Smooth muscle cell (in vitro differentiated cells): ENCODE measurements at regions not wholly inside any gene's neighbourhood (a gene's known extent, or its start where the extent isn't known, plus 50 kb on each side); places are given as distances from the start of the nearest gene placed in this dataset.

ENCODE experiments used
- DNase-seq: peaks from one replicate; lab custom pipeline; 2025; ENCODE audit not compliant: unreplicated experiment; lab: John Stamatoyannopoulos, UW
- H2AFZ ChIP-seq: fragments of 200-600 bp; sonication (generic); 2 replicates; pipeline ENCODE4 v1.6.0; 2016; ENCODE audit warnings: antibody characterized with exemption, low read depth, mild to moderate bottlenecking
- H3F3A ChIP-seq: fragments of 200-600 bp; sonication (generic); 2 replicates; pipeline ENCODE4 v1.6.0; 2017; ENCODE audit warnings: antibody characterized with exemption, low read depth
- H3K27ac ChIP-seq: fragments of 200-600 bp; sonication (generic); 2 replicates; pipeline ENCODE4 v1.5.1; 2016; ENCODE audit warnings: low read depth, mild to moderate bottlenecking
- H3K27me3 ChIP-seq: fragments of 200-600 bp; sonication (generic); 2 replicates; pipeline ENCODE4 v1.6.1; 2016; ENCODE audit warnings: low read depth, mild to moderate bottlenecking
- H3K36me3 ChIP-seq: fragments of 200-600 bp; sonication (generic); 2 replicates; pipeline ENCODE4 v1.5.1; 2016; ENCODE audit warnings: low read depth
- H3K4me1 ChIP-seq: fragments of 200-600 bp; sonication (generic); 2 replicates; pipeline ENCODE4 v1.5.1; 2016; ENCODE audit warnings: low read depth
- H3K4me2 ChIP-seq: fragments of 200-600 bp; sonication (generic); 2 replicates; pipeline ENCODE4 v1.6.0; 2016; ENCODE audit warnings: mild to moderate bottlenecking
- H3K4me3 ChIP-seq: fragments of 200-600 bp; sonication (generic); 2 replicates; pipeline ENCODE4 v1.5.1; 2016; ENCODE audit warnings: mild to moderate bottlenecking
- H3K79me2 ChIP-seq: fragments of 200-600 bp; sonication (generic); 2 replicates; pipeline ENCODE4 v1.6.0; 2016; ENCODE audit warnings: low read depth, mild to moderate bottlenecking
- H3K9ac ChIP-seq: fragments of 200-600 bp; sonication (generic); 2 replicates; pipeline ENCODE4 v1.6.0; 2016; ENCODE audit warnings: low read depth
- H3K9me3 ChIP-seq: fragments of 200-600 bp; sonication (generic); replicated peaks from 2 replicates; pipeline ENCODE4 v1.5.1; 2016; ENCODE audit warnings: low read depth
- H4K20me1 ChIP-seq: fragments of 200-600 bp; sonication (generic); 2 replicates; pipeline ENCODE4 v1.6.0; 2016; ENCODE audit warnings: low read depth
- WGBS: methylation state at CpG from one replicate; pipeline ENCODE4 v1.1.7; 2016; ENCODE audit warnings: low lambda C conversion rate; 5-methylcytosine and 5-hydroxymethylcytosine counted together
- TF ChIP-seq, protein P1 (sequence below): fragments of 200-600 bp; sonication (generic); IDR thresholded peaks from 2 replicates; pipeline ENCODE4 v1.5.1; 2017; ENCODE audit warnings: borderline replicate concordance, mild to moderate bottlenecking, antibody characterized with exemption; ENCODE audit not compliant: insufficient read depth, poor library complexity, severe bottlenecking

DNA sequence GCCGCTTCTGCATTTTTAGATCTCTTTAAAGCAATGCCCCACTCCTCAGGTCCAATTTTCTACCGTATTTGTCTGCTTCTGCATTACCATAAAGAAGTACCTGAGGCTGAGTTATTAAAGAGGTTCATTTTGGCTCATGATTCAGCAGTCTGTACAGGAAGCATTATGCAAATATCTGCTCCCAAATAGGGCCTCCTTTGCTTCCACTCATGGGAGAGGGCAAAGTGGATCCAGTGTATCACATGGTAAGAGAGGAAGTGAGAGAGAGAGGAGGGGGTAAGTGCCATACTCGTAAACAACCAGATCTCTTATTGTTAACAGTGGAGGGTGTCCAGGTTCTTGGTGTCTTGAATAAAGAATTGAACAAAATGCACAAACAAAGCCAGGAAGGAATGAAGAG is 316.1 kb upstream of the SEL1L start:
- H3K79me2 ChIP-seq = no peaks in the 10 kb centered on the region
- H4K20me1 ChIP-seq = no peaks in the 10 kb centered on the region
- 95% methylated on average over 3 of the region's 3 CpGs for WGBS
- no peak overlapping the region for H3K27ac ChIP-seq
- no peaks in the 10 kb centered on the region for H3K4me1 ChIP-seq
- no peak overlapping the region for H3K4me2 ChIP-seq
- no peaks in the 10 kb centered on the region for H3K27me3 ChIP-seq
- H3K36me3 ChIP-seq = no peaks in the 10 kb centered on the region
- TF ChIP-seq, protein P1, sequence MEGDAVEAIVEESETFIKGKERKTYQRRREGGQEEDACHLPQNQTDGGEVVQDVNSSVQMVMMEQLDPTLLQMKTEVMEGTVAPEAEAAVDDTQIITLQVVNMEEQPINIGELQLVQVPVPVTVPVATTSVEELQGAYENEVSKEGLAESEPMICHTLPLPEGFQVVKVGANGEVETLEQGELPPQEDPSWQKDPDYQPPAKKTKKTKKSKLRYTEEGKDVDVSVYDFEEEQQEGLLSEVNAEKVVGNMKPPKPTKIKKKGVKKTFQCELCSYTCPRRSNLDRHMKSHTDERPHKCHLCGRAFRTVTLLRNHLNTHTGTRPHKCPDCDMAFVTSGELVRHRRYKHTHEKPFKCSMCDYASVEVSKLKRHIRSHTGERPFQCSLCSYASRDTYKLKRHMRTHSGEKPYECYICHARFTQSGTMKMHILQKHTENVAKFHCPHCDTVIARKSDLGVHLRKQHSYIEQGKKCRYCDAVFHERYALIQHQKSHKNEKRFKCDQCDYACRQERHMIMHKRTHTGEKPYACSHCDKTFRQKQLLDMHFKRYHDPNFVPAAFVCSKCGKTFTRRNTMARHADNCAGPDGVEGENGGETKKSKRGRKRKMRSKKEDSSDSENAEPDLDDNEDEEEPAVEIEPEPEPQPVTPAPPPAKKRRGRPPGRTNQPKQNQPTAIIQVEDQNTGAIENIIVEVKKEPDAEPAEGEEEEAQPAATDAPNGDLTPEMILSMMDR = no peak
- no peak overlapping the region for H3K9ac ChIP-seq
- no peak overlapping the region for H3K4me3 ChIP-seq
- H2AFZ ChIP-seq = no peak overlapping the region
- no peaks in the 10 kb centered on the region for H3F3A ChIP-seq
- H3K9me3 ChIP-seq = no peaks in the 10 kb centered on the region
- DNase-seq = no peak

- Histone ChIP-seq H3F3A (no peaks in the 10 kb centered on the region), H3K9me3 (no peaks in the 10 kb centered on the region), H3K36me3 (no peaks in the 10 kb centered on the region), H3K27ac (no peak overlapping the region), H3K4me2 (no peak overlapping the region), H4K20me1 (no peaks in the 10 kb centered on the region), H2AFZ (no peak overlapping the region), H3K27me3 (no peaks in the 10 kb centered on the region), H3K4me3 (no peak overlapping the region), H3K79me2 (no peaks in the 10 kb centered on the region), H3K4me1 (no peaks in the 10 kb centered on the region), H3K9ac (no peak overlapping the region)
- DNase-seq = no peak
- 88% methylated on average over 2 of the region's 2 CpGs for WGBS
- TF ChIP-seq, protein P1 = no peak
Measured at GRCh38 chr14:81855007-81855406, 321.4 kb upstream of the SEL1L start.

DNA sequence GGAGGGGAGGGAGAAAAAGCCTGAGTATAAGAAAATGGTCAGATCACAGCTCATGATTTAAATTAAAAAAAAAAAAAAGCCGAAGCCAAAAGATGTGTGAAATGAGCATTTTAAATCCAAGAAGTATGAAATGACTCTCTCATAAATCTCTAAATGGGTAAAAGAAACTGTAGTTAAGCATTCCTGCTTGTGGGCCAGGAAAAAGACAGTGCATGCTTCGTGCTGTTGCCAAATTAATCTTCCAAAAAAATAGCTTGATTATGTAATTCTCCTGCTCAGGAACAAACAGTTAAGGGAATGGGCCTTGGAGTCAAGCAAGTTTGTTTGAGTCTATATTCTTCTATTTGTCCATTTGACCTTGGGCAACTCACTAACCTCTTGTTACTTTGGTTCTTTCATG is 325.4 kb upstream of the SEL1L start:
- H3K4me3 ChIP-seq = no peak overlapping the region
- no peaks in the 10 kb centered on the region for H3K27me3 ChIP-seq
- H3K9me3 ChIP-seq = no peaks in the 10 kb centered on the region
- H3K9ac ChIP-seq = no peak overlapping the region
- H3K36me3 ChIP-seq = no peaks in the 10 kb centered on the region
- no peak overlapping the region for H3K4me2 ChIP-seq
- no peaks in the 10 kb centered on the region for H3F3A ChIP-seq
- DNase-seq = no peak
- no peak overlapping the region for H2AFZ ChIP-seq
- no peaks in the 10 kb centered on the region for H3K4me1 ChIP-seq
- H4K20me1 ChIP-seq = no peaks in the 10 kb centered on the region
- no peaks in the 10 kb centered on the region for H3K79me2 ChIP-seq
- WGBS = 91% methylated on average over 2 of the region's 2 CpGs
- TF ChIP-seq, protein P1 = no peak
- H3K27ac ChIP-seq = no peak overlapping the region

DNA sequence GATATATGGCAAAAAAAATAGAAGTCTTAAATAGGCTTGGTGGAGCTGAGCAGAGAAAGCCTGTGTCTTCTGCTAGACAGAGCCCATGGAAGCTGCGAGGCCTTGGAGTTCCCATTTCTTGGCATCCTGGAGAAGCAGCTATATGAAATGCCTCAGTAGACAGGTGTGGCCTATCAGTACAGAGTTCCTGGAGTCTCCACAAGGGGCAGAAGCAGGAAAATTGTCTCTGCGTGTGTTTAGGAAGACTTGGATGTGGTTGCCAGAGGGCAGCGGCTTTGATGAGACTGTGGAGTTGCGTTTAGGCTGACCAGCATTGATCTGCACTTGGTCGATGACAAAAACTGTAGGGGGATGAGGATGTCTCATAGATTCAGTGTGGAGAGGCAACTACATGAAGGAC is 334.5 kb upstream of the SEL1L start:
- H2AFZ ChIP-seq = no peak overlapping the region
- no peak for DNase-seq
- H3K27ac ChIP-seq = no peak overlapping the region

More for the DNA sequence above, 334.5 kb upstream of the SEL1L start:
- H3K36me3 ChIP-seq = no peaks in the 10 kb centered on the region
- H3K4me2 ChIP-seq = no peak overlapping the region
- no peaks in the 10 kb centered on the region for H3K27me3 ChIP-seq
- no peaks in the 10 kb centered on the region for H3K79me2 ChIP-seq
- H3K9ac ChIP-seq = no peak overlapping the region
- H3K9me3 ChIP-seq = no peaks in the 10 kb centered on the region
- no peaks in the 10 kb centered on the region for H4K20me1 ChIP-seq
- no peaks in the 10 kb centered on the region for H3F3A ChIP-seq
- H3K4me1 ChIP-seq = no peaks in the 10 kb centered on the region
- 88% methylated on average over 5 of the region's 5 CpGs for WGBS
- TF ChIP-seq, protein P1 = no peak
- H3K4me3 ChIP-seq = no peak overlapping the region
